Gastroesophageal sphincter (tissue), 3 donors: ENCODE measurements at regions not wholly inside any gene's neighbourhood (a gene's known extent, or its start where the extent isn't known, plus 50 kb on each side); places are given as distances from the start of the nearest gene placed in this dataset.

Experiments used
- CTCF ChIP-seq, 4 experiments: fragments of 200-600 bp in 2 of 4; fragments of 450-650 bp in 2 of 4; sonication (generic) in 1 of 4; IDR thresholded peaks; one replicate each; pipeline ENCODE4 v1.5.1; 2017 to 2019; ENCODE audit warnings: antibody characterized with exemption in 4 of 4, mild to moderate bottlenecking in 2 of 4, moderate library complexity in 2 of 4
- EP300 ChIP-seq: sonication (generic); formaldehyde crosslinking; IDR thresholded peaks from one replicate; pipeline ENCODE4 v1.6.1; 2017; ENCODE audit warnings: antibody characterized with exemption, mild to moderate bottlenecking
- POLR2A ChIP-seq, 2 donors: fragments of 450-650 bp; IDR thresholded peaks; one replicate each; pipeline ENCODE4 v1.6.1; 2017; ENCODE audit warnings: antibody characterized with exemption in 2 of 2, mild to moderate bottlenecking in 2 of 2, moderate library complexity in 1 of 2

GRCh38 chr13:40458720-40458990 is 207.8 kb downstream of the FOXO1 start:
- TF ChIP-seq CTCF (IDR thresholded peaks at IDR 0.05), result no peak
- no peak for TF ChIP-seq EP300
- no peak for TF ChIP-seq POLR2A (IDR thresholded peaks at IDR 0.05)
